Neural cell (in vitro differentiated cells): ENCODE measurements at regions not wholly inside any gene's neighbourhood (a gene's known extent, or its start where the extent isn't known, plus 50 kb on each side); places are given as distances from the start of the nearest gene placed in this dataset.

ENCODE experiments used
- H2AFZ ChIP-seq: fragments of 200-600, 300-800 bp; sonication (generic), shearing (Covaris generic); 2 replicates; pipeline ENCODE4 v1.6.0; 2014; ENCODE audit warnings: low read depth, mild to moderate bottlenecking, antibody characterized with exemption, low read length, moderate library complexity
- H3F3A ChIP-seq: fragments of 200-600 bp; shearing (Covaris generic); 2 replicates; pipeline ENCODE4 v1.6.1; 2016; ENCODE audit warnings: mild to moderate bottlenecking, moderate library complexity, mixed read lengths, antibody characterized with exemption, low read length; ENCODE audit not compliant: insufficient read depth, poor library complexity, severe bottlenecking
- H3K27ac ChIP-seq: fragments of 200-600, 300-800 bp; sonication (generic), shearing (Covaris generic); 2 replicates; pipeline ENCODE4 v1.5.1; 2014; ENCODE audit warnings: mild to moderate bottlenecking, low read length, moderate library complexity
- H3K27me3 ChIP-seq: fragments of 300-800, 200-600 bp; sonication (generic), shearing (Covaris generic); 2 replicates; pipeline ENCODE4 v1.6.0; 2014; ENCODE audit warnings: mild to moderate bottlenecking, low read depth, low read length, moderate library complexity; ENCODE audit not compliant: insufficient read depth
- H3K36me3 ChIP-seq: fragments of 300-800, 200-600 bp; sonication (generic), shearing (Covaris generic); 2 replicates; pipeline ENCODE4 v1.5.1; 2014; ENCODE audit warnings: mild to moderate bottlenecking, antibody characterized with exemption, low read length, moderate library complexity; ENCODE audit not compliant: insufficient read depth
- H3K4me2 ChIP-seq: fragments of 300-800, 200-600 bp; sonication (generic), shearing (Covaris generic); 2 replicates; pipeline ENCODE4 v1.6.0; 2014; ENCODE audit warnings: mild to moderate bottlenecking, low read length
- H3K4me3 ChIP-seq: fragments of 300-800, 200-600 bp; sonication (generic), shearing (Covaris generic); 2 replicates; pipeline ENCODE4 v1.5.1; 2014; ENCODE audit warnings: mild to moderate bottlenecking, low read length, moderate library complexity
- H3K79me2 ChIP-seq: fragments of 200-600 bp; shearing (Covaris generic); replicated peaks from 2 replicates; pipeline ENCODE4 v1.6.0; 2014; ENCODE audit warnings: mild to moderate bottlenecking, low read length, moderate library complexity; ENCODE audit not compliant: insufficient read depth
- H3K9ac ChIP-seq: fragments of 300-800, 200-600 bp; sonication (generic), shearing (Covaris generic); 2 replicates; pipeline ENCODE4 v1.6.1; 2016; ENCODE audit warnings: mild to moderate bottlenecking, low read length, mixed read lengths
- H3K9me2 ChIP-seq: fragments of 200-600 bp; shearing (Covaris generic); 2 replicates; pipeline ENCODE4 v1.6.1; 2016; ENCODE audit warnings: mild to moderate bottlenecking, low read length, mixed read lengths; ENCODE audit not compliant: insufficient read depth
- H3K9me3 ChIP-seq: fragments of 200-600, 300-800 bp; sonication (generic), shearing (Covaris generic); 2 replicates; pipeline ENCODE4 v1.6.1; 2016; ENCODE audit warnings: mild to moderate bottlenecking, mixed run types, low read length, moderate library complexity, mixed read lengths
- H4K20me1 ChIP-seq: fragments of 200-600 bp; shearing (Covaris generic); 2 replicates; pipeline ENCODE4 v1.6.1; 2016; ENCODE audit warnings: mild to moderate bottlenecking, mixed run types; ENCODE audit not compliant: insufficient read depth
- EP300 ChIP-seq: fragments of 450-650 bp; conservative IDR thresholded peaks from 2 replicates; pipeline ENCODE4 v1.6.1; 2014; ENCODE audit warnings: antibody characterized with exemption, mild to moderate bottlenecking, moderate library complexity; ENCODE audit not compliant: poor library complexity, severe bottlenecking
- EZH2 ChIP-seq: fragments of 200-600, 300-800 bp; shearing (Covaris generic), sonication (generic); IDR thresholded peaks from 2 replicates; pipeline ENCODE4 v1.6.1; 2014; ENCODE audit warnings: antibody characterized with exemption, low read length, borderline replicate concordance, mild to moderate bottlenecking; ENCODE audit not compliant: insufficient read depth, poor library complexity, severe bottlenecking
- MXI1 ChIP-seq: fragments of 450-650 bp; conservative IDR thresholded peaks from 2 replicates; pipeline ENCODE4 v1.6.1; 2014; ENCODE audit warnings: antibody characterized with exemption, mild to moderate bottlenecking; ENCODE audit not compliant: poor library complexity, severe bottlenecking
- POLR2AphosphoS5 ChIP-seq: IDR thresholded peaks from 2 replicates; pipeline ENCODE4 v1.6.1; 2012
- RAD21 ChIP-seq: fragments of 450-650 bp; conservative IDR thresholded peaks from 2 replicates; pipeline ENCODE4 v1.6.1; 2014; ENCODE audit warnings: antibody characterized with exemption, mild to moderate bottlenecking, moderate library complexity
- SMC3 ChIP-seq: fragments of 450-650 bp; conservative IDR thresholded peaks from 2 replicates; pipeline ENCODE4 v1.6.1; 2014; ENCODE audit warnings: antibody characterized with exemption, mild to moderate bottlenecking, moderate library complexity; ENCODE audit not compliant: poor library complexity
- TAF1 ChIP-seq: IDR thresholded peaks from 2 replicates; pipeline ENCODE4 v1.6.1; 2012; ENCODE audit warnings: low read depth
- TF ChIP-seq, protein P1 (sequence below): fragments of 450-650 bp; IDR thresholded peaks from 2 replicates; pipeline ENCODE4 v1.5.1; 2014; ENCODE audit warnings: antibody characterized with exemption, mild to moderate bottlenecking, moderate library complexity; ENCODE audit not compliant: poor library complexity, severe bottlenecking
- TF ChIP-seq, protein P2 (sequence below): IDR thresholded peaks from 2 replicates; pipeline ENCODE4 v1.6.1; 2012; ENCODE audit warnings: borderline replicate concordance

DNA sequence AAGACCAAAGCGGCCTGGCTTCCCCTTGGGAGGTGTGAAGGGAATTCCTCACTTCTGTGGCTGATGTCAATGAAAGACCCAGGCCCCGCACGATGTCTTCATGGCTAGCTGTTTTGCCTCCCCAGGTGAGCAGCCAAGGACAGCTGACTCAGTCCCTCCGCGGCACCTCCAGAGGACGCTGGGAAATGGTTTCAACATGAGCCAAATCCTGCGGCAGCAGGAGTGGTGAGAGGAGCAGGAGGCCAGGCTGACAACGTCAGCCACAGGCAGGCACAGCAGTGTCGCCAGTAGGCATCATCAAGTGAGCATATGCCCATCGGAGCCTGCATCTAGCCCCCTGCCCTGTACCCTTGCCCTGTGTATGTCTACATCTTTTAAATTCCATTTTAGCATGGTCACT is 156.4 kb upstream of the RAB6C start:
- no peaks in the 10 kb centered on the region for H3K27me3 ChIP-seq
- TF ChIP-seq, protein P1, sequence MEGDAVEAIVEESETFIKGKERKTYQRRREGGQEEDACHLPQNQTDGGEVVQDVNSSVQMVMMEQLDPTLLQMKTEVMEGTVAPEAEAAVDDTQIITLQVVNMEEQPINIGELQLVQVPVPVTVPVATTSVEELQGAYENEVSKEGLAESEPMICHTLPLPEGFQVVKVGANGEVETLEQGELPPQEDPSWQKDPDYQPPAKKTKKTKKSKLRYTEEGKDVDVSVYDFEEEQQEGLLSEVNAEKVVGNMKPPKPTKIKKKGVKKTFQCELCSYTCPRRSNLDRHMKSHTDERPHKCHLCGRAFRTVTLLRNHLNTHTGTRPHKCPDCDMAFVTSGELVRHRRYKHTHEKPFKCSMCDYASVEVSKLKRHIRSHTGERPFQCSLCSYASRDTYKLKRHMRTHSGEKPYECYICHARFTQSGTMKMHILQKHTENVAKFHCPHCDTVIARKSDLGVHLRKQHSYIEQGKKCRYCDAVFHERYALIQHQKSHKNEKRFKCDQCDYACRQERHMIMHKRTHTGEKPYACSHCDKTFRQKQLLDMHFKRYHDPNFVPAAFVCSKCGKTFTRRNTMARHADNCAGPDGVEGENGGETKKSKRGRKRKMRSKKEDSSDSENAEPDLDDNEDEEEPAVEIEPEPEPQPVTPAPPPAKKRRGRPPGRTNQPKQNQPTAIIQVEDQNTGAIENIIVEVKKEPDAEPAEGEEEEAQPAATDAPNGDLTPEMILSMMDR, result no peak
- TF ChIP-seq MXI1 (no peak), EP300 (no peak), SMC3 (no peak)
- TF ChIP-seq, protein P2, sequence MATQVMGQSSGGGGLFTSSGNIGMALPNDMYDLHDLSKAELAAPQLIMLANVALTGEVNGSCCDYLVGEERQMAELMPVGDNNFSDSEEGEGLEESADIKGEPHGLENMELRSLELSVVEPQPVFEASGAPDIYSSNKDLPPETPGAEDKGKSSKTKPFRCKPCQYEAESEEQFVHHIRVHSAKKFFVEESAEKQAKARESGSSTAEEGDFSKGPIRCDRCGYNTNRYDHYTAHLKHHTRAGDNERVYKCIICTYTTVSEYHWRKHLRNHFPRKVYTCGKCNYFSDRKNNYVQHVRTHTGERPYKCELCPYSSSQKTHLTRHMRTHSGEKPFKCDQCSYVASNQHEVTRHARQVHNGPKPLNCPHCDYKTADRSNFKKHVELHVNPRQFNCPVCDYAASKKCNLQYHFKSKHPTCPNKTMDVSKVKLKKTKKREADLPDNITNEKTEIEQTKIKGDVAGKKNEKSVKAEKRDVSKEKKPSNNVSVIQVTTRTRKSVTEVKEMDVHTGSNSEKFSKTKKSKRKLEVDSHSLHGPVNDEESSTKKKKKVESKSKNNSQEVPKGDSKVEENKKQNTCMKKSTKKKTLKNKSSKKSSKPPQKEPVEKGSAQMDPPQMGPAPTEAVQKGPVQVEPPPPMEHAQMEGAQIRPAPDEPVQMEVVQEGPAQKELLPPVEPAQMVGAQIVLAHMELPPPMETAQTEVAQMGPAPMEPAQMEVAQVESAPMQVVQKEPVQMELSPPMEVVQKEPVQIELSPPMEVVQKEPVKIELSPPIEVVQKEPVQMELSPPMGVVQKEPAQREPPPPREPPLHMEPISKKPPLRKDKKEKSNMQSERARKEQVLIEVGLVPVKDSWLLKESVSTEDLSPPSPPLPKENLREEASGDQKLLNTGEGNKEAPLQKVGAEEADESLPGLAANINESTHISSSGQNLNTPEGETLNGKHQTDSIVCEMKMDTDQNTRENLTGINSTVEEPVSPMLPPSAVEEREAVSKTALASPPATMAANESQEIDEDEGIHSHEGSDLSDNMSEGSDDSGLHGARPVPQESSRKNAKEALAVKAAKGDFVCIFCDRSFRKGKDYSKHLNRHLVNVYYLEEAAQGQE, result no peak
- H3F3A ChIP-seq, result no peaks in the 10 kb centered on the region
- H3K9me3 ChIP-seq, result no peaks in the 10 kb centered on the region
- no peaks in the 10 kb centered on the region for H3K9me2 ChIP-seq
- H3K4me2 ChIP-seq, result no peak overlapping the region
- H3K79me2 ChIP-seq, result no peaks in the 10 kb centered on the region
- H3K9ac ChIP-seq, result no peak overlapping the region
- H4K20me1 ChIP-seq, result no peaks in the 10 kb centered on the region
- H3K36me3 ChIP-seq, result no peaks in the 10 kb centered on the region
- H3K27ac ChIP-seq, result no peak overlapping the region
- no peak overlapping the region for H3K4me3 ChIP-seq
- H2AFZ ChIP-seq, result no peak overlapping the region

DNA sequence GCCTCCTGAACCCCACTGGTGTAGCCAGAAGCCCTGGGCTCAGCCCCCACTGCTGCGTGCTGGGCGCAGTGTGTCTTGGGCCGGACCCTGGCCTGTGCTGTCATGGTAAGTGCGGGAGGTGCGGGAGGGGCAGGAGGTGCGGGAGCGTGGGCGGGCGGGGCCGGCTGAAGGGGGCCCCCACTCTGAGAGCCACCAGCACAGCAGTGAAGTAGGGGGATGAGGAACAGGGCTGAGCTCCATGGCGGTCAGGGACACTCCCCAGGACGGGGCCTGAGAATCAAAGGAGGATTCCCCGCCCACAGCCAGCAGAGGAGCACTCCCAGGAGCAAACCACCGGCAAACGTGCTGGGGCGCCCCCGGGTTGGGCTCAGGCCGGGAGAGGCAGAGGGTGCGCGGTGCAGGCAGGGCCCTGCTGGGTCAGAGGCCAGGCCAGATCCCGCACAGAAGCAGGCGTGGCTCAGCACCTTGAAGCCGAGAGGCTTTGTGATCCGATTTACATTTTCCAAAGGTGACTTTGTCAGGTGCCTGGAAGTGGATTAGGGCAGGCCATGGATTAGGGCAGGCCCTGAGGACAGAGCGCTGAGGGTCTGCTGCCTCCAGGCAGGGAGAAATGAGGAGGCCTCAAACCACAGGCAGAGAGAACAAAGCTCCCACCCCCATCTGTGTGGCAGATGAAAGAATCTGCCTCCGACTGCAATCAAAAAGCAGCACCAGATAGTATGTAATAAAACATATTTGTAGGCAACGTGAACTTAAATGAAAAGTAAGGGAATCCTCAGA is 152.0 kb upstream of the RAB6C start:
- no peaks in the 10 kb centered on the region for H3K79me2 ChIP-seq
- no peak for TF ChIP-seq TAF1
- H2AFZ ChIP-seq, result no peak overlapping the region
- no peak overlapping the region for H3K9ac ChIP-seq
- H3K9me2 ChIP-seq, result no peaks in the 10 kb centered on the region
- no peak overlapping the region for H3K4me3 ChIP-seq
- no peaks in the 10 kb centered on the region for H4K20me1 ChIP-seq
- no peak overlapping the region for H3K27ac ChIP-seq
- no peaks in the 10 kb centered on the region for H3F3A ChIP-seq
- peaks cover 3% of the 10 kb centered on the region for H3K9me3 ChIP-seq
- no peaks in the 10 kb centered on the region for H3K27me3 ChIP-seq
- H3K36me3 ChIP-seq, result no peaks in the 10 kb centered on the region
- no peak overlapping the region for H3K4me2 ChIP-seq

DNA sequence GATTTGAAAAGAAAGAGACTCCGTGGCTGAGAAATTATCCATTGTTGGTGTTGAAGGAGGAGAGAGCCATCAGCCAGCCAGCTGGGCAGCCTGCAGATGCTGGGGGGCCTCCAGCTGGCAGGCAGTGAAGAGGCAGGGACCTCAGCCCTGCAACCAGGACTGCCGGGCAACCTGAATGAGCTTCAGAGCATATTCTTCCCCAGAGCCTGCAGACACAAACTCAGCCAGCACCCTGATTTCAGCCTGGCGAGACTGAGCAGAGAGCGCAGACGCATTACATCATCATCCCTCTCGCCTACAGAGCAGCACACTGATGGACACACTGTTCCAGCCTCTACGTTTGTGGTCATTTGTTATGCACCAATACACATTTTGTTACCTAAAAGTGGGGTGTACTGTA is 150.7 kb upstream of the RAB6C start:
- no peaks in the 10 kb centered on the region for H3K79me2 ChIP-seq
- no peaks in the 10 kb centered on the region for H3K27me3 ChIP-seq
- no peaks in the 10 kb centered on the region for H3K9me2 ChIP-seq
- no peak overlapping the region for H3K27ac ChIP-seq
- TF ChIP-seq EP300 (no peak), EZH2 (no peak), SMC3 (no peak), RAD21 (no peak), TAF1 (no peak), MXI1 (no peak), POLR2AphosphoS5 (no peak)
- TF ChIP-seq, protein P2, result no peak
- TF ChIP-seq, protein P1, result no peak
- H3K4me2 ChIP-seq, result no peak overlapping the region
- no peak overlapping the region for H2AFZ ChIP-seq
- no peak overlapping the region for H3K9ac ChIP-seq
- no peak overlapping the region for H3K4me3 ChIP-seq
- H3K36me3 ChIP-seq, result no peaks in the 10 kb centered on the region
- no peaks in the 10 kb centered on the region for H4K20me1 ChIP-seq
- H3F3A ChIP-seq, result no peaks in the 10 kb centered on the region
- peaks cover 3% of the 10 kb centered on the region for H3K9me3 ChIP-seq
